ENCODE measurements at regions not wholly inside any gene's neighbourhood (a gene's known extent, or its start where the extent isn't known, plus 50 kb on each side); places are given as distances from the start of the nearest gene placed in this dataset.

- TF ChIP-seq RAD21 (IDR thresholded peaks at IDR 0.05; ENCODE audit: low read length) (no peak), RFX5 (IDR thresholded peaks at IDR 0.05; ENCODE audit: low read depth, low read length) (no peak), USF2 (IDR thresholded peaks at IDR 0.05; ENCODE audit: low read depth, low read length) (no peak), RCOR1 (IDR thresholded peaks at IDR 0.05; ENCODE audit: insufficient replicate concordance, low read length) (no peak), BHLHE40 (IDR thresholded peaks at IDR 0.05; ENCODE audit: low read depth, low read length) (no peak), MXI1 (IDR thresholded peaks at IDR 0.05; ENCODE audit: borderline replicate concordance, low read depth, low read length) (no peak), MAFK (IDR thresholded peaks at IDR 0.05; ENCODE audit: low read depth, low read length) (no peak), SMC3 (IDR thresholded peaks at IDR 0.05; ENCODE audit: low read depth, low read length) (no peak), POLR2A (IDR thresholded peaks at IDR 0.05; ENCODE audit: low read depth, low read length) (no peak), MAZ (IDR thresholded peaks at IDR 0.05; ENCODE audit: borderline replicate concordance, low read depth, low read length) (no peak), CEBPB (IDR thresholded peaks at IDR 0.05; ENCODE audit: low read depth, low read length) (no peak), FOS (IDR thresholded peaks at IDR 0.05; ENCODE audit: low read depth, low read length) (no peak), CHD1 (IDR thresholded peaks at IDR 0.05; ENCODE audit: low read depth, low read length) (no peak)
- TF ChIP-seq, protein P1, sequence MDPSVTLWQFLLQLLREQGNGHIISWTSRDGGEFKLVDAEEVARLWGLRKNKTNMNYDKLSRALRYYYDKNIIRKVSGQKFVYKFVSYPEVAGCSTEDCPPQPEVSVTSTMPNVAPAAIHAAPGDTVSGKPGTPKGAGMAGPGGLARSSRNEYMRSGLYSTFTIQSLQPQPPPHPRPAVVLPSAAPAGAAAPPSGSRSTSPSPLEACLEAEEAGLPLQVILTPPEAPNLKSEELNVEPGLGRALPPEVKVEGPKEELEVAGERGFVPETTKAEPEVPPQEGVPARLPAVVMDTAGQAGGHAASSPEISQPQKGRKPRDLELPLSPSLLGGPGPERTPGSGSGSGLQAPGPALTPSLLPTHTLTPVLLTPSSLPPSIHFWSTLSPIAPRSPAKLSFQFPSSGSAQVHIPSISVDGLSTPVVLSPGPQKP (IDR thresholded peaks at IDR 0.05; ENCODE audit: borderline replicate concordance, low read depth, low read length), result no peak
Observed at GRCh38 chr17:70368011-70368410, 198.7 kb downstream of the KCNJ2 start.

More at GRCh38 chr17:70368011-70368410, 198.7 kb downstream of the KCNJ2 start:
- no peaks in the 10 kb centered on the region for H3K79me1 ChIP-seq (ENCODE audit: low read depth in 1 of 2, low read length in 2 of 2)
- in situ Hi-C loops (cut with MboI; ENCODE audit: low sequenced_read_pairs) (no loop called here), intact Hi-C loops (cut with micrococcal nuclease) (no loop called here), dilution Hi-C loops (cut with HindIII; ENCODE audit: low sequenced_read_pairs, unreplicated experiment) (no loop called here)
- no peak overlapping the region for H2BK5ac ChIP-seq (ENCODE audit: low read depth, low read length, poor library complexity, severe bottlenecking)
- ATAC-seq (ENCODE audit: low read depth) (no peak), DNase-seq (no peak)
- no TSS peak for BruUV-seq (replicated peaks)
- no peak overlapping the region for H4K5ac ChIP-seq (ENCODE audit: low read depth, low read length)
- H2AFZ ChIP-seq (replicated peaks; ENCODE audit: low read length, poor library complexity), result no peak overlapping the region
- H3K4me3 ChIP-seq (ENCODE audit: insufficient read depth, low read depth, low read length), result no peak overlapping the region
- no peak overlapping the region for H2AK5ac ChIP-seq (ENCODE audit: low read depth, low read length)
- H3K9ac ChIP-seq (ENCODE audit: low read depth, low read length), result no peak overlapping the region
- no peak overlapping the region for H3K27ac ChIP-seq (ENCODE audit: insufficient read depth, low read length)
- no peak overlapping the region for H2BK20ac ChIP-seq (ENCODE audit: low read depth, low read length)
- no peak overlapping the region for H3K14ac ChIP-seq (replicated peaks; ENCODE audit: low read depth, low read length)
- no peak overlapping the region for H3K56ac ChIP-seq (ENCODE audit: extremely low read depth, insufficient read depth, low read length)
- H3K23ac ChIP-seq (ENCODE audit: low read depth, low read length), result no peak overlapping the region
- no peaks in the 10 kb centered on the region for H3K36me3 ChIP-seq (ENCODE audit: control insufficient read depth, insufficient read depth, low read length)
- H3K4me2 ChIP-seq (ENCODE audit: low read depth, low read length), result no peak overlapping the region
- no peak overlapping the region for H4K91ac ChIP-seq (ENCODE audit: insufficient read depth, low read depth, low read length)
- H2AK9ac ChIP-seq (replicated peaks; ENCODE audit: low read depth, low read length, poor library complexity), result no peak overlapping the region
- no peak overlapping the region for H2BK15ac ChIP-seq (ENCODE audit: low read depth, low read length)
- H3K27me3 ChIP-seq (ENCODE audit: control insufficient read depth, insufficient read depth, low read length), result no peaks in the 10 kb centered on the region
- no peak overlapping the region for H3K18ac ChIP-seq (ENCODE audit: low read depth, low read length)
- CTCF ChIA-PET, result no interaction called here
- H3K4ac ChIP-seq (ENCODE audit: low read depth, low read length), result no peak overlapping the region
- H3K4me1 ChIP-seq (ENCODE audit: control insufficient read depth, insufficient read depth, low read length), result peaks cover 2% of the 10 kb centered on the region; the same call in 1 of the 2 replicates
- no peaks in the 10 kb centered on the region for H4K20me1 ChIP-seq (ENCODE audit: insufficient read depth, low read length)
- POLR2A ChIA-PET (ENCODE audit: unreplicated experiment), result no interaction called here
- H3K9me3 ChIP-seq (ENCODE audit: control insufficient read depth, insufficient read depth, low read length), result no peaks in the 10 kb centered on the region
- no peaks in the 10 kb centered on the region for H3K9me1 ChIP-seq (ENCODE audit: insufficient read depth, low read length)
- H4K8ac ChIP-seq (ENCODE audit: low read depth in 2 of 2, low read length in 2 of 2), result no peak overlapping the region
- no peak overlapping the region for H2BK120ac ChIP-seq (ENCODE audit: low read depth, low read length)

Data from IMR-90 (cell line).